Cerebellar nuclear complex (tissue), 1 donor: ENCODE measurements at regions not wholly inside any gene's neighbourhood (a gene's known extent, or its start where the extent isn't known, plus 50 kb on each side); places are given as distances from the start of the nearest gene placed in this dataset.

Source experiments
- DNase-seq, 2 experiments: peaks; one replicate each; lab custom pipeline; 2025; lab: John Stamatoyannopoulos, UW

DNA sequence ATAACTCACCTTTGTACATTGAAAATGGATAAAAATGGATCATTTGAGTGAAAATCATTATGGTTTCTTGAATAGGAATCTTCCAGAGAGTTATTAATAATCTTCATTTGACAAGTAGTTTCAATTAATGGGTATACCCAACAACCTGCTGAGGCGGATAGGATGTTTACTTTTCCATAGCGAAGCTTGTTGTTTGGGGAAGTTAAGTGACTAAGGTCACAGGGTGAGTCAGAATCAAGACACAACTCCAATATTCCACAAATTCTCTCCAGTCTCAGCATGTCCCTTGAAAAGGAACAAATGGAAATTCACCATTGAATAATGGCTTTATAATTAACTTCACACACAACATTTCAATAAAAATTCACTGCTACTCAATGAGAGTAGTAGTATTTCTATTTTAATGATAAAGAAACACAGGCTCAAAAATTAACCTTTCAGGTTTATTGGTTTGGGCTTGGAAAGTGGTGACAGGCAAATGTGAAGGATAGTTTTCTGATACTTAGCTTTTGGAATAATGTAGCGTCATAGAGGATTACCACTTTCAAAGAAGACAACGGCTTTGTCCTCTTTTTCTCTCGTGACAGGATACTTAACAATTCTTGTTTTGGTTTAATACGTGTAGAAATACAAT lies 211.3 kb downstream of the GPD2 start:
- no peak for DNase-seq

DNA sequence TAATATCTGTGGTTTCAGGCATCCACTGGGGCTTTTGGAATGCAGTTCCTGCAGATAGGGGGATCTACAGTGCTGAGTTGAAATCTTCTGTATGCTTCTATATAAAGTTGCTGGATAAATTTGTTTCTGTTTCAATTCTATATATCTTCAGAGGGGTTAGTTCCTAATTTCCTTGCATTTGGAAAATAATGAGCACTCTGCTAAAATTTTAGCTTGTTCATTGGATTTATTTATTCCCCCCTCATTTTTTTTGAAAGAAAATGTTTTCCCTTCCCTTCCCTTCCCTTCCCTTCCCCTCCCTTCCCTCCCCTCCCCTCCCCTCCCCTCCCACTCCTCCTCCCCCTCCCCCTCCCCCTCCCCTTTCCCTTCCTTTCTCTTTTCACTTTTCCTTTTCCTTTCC lies 212.3 kb downstream of the GPD2 start:
- DNase-seq = no peak

DNA sequence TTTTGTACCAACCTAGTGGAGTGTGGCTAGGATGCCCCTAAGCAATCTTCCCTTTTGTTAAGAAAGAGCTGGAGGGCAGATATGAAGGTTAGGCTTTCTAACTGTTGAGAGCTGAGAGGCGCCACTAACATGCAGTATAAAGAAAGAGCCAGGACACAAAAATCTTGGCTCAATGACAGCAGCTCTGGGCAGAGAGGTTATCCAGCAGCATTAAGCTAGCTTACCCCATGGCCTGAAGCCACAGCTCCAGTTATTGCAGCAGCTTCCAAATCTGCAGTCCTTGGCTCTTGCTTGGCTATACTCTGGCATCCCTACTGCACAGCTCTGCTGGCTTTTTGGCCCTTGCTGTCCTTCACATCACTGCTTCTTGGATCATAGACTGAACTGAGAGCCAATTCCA lies 213.4 kb downstream of the GPD2 start:
- DNase-seq = peak; percentile 26 to 28

- no peak for DNase-seq
Measured at GRCh38 chr2:156652691-156653090, 216.5 kb downstream of the GPD2 start.

- DNase-seq = no peak
Measured at GRCh38 chr2:156653675-156654074, 217.5 kb downstream of the GPD2 start.

DNA sequence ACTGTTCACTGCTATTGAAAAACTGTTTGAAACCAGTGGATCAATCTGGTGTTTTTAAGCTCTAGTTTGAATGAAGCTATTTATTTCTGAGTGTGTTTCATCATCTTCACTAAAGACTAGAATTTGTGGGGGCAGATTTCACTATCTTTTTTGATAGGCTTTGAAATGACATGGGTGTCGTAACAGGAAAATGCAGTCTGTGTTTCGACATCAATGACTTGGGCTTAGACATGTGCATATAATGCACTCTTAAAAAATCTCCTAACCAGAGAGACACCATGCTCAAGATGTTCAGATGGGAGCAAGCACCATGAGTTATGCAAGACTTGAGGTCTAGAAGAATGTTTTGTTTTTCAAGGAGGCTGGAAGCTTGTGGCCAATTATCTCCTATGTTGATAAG lies 221.6 kb downstream of the GPD2 start:
- no peak for DNase-seq

GRCh38 chr2:156659694-156660093 lies 223.5 kb downstream of the GPD2 start:
- no peak for DNase-seq

DNA sequence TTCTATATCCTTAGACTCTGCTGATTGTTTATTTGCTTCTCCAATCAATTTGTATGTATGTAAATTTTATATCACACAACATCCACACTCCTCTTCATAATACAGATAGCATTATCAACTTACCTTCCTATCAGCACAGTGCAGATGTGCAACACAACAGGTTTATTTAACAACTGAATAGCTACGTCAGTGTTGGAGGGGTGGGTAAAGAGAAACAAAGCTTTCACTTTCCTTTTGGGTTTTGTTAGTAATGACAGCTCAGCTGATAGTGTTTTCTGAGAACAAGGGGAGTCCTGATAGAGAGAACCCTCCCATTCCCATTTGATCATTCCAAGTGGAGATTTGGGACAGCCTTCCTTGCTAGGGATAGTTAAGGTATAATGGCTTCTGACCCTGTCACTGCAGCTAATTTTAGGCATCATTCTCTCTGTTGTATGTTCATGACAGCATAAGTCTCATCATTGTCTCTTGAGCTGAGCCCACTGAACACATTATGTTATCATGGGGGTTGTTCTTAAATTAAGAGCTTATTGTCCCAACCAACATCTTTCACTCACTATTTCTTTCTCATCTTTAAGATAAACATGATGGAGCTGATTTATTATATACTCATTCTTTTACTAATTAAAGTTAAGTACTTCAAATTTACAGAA lies 227.7 kb downstream of the GPD2 start:
- DNase-seq = no peak

DNA sequence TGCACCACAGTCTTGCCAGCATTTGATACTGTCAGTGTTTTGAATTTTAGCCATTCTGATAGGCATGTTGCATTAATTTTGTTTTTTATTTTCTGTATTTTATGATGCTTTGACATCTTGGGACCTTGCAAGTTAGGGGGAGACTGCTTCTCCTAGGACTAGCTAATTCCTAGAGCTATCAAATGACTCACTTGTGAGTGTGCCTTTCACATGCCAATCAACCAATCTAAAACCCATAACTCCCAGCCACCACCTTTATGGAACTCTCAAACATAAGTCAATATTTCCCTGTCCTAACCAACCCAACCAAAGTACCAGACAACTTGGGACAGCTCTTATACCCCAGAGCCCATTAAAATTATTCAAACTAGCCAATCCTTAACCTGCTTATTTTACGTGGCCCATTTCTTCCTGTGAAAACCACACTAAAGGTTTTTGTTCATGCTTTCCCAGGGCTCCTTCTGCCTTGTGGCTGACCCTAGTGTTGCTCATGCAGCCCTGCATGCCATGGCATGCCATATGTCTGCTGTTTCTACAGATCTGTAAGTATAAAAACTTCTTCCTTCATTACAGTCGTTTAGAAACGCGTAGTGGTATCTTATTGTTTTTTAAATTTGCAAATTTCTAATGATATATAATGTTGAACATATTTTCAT lies 230.1 kb downstream of the GPD2 start:
- DNase-seq = no peak

DNA sequence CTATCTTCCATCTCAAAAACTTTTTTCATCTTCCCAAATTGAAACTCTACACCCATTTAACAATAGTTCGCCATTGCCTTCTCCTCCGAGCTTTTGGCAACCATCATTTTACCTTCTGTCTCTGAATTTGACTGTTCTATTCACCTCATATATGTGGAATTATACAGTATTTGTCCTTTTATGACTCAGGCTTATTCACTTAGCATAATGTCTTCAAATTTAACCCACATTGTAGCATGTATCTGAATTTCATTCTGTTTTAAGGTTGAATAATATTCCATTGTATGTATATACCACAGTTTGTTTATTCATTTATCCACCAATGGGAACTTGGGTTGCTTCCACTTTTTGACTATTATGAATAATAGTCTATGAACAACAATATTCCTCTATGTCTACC lies 233.9 kb downstream of the GPD2 start:
- DNase-seq = no peak

DNA sequence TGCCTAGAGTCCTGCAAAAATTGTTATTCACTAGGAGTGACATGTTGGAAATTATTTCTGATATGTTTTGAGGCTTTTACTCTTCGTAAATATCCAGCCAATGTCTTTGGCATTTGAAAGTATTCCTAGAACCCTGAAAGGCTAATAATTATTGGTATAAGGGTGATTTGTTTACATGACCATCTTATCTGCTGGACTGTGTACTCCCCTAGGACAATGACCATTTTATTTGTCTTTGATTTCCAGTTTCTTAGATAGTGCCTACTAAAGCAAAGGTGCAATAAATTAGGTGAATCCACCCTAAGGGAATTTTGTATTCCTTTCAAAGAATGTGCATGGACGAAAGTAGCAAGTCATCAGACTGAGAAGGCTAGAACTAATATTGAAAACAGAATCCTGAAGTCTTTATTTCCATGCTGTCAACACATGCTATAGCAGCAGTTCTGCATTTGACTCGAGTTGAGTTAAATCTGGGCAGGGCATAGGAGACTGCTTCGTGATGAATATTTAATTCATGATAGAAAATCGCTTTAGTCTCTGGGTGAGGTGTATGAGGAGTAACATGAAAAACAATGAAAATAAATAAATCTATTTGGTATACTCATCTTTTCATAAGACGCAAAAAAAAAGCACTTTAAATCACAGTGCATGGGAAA lies 235.7 kb downstream of the GPD2 start:
- DNase-seq = no peak

DNA sequence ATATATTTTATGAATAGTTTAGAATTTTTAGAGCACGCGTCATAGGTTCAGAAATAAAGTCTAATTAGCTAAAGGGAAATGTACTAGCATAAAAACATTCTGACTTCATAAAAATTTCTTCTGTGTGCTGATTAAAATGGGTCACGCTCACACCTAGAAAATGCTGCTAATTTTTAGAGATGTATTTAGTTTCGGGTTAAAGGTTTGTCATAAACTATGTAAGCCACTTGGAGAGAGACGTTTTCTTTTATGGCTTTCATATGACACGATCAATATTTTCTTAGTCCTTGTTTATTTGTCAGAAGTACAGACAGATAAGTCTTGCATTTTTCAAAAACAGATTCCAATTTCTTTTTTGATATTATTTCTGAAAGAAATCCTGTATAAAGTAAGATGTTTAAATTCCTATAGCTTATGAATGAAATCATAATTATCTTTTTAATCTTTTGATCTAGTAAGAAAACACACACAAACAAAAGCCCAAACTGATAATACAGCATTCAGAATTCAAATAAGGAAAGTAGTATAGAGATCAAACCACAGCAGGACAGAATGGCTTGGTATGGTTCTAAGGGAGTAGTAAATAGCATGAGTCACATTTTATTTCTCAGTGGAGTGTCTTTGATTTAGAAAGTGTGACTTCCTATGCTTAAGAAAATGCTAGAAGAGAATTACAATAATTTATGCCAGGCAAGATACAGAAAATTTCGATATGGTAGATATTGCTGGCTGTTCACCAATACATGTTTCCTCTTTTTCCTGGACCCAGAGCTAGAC lies 236.6 kb downstream of the GPD2 start:
- no peak for DNase-seq

DNA sequence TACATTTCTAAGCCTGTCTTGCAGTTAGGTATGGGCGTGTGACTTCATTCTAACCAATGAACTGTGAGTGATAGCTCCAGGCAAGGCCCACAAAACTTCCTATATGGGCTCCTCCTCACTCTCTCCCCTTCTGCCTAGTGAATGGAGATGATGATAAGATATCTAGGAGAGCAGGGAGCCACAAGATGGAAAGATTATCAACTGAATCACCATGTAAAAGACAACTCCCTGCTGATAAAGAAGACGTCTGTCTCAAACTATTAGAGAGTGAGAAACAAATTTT lies 237.1 kb downstream of the GPD2 start:
- DNase-seq = no peak

- DNase-seq = no peak
Measured at GRCh38 chr2:156673981-156674380, 237.8 kb downstream of the GPD2 start.

GRCh38 chr2:156675896-156676295 lies 239.7 kb downstream of the GPD2 start:
- DNase-seq = no peak

DNA sequence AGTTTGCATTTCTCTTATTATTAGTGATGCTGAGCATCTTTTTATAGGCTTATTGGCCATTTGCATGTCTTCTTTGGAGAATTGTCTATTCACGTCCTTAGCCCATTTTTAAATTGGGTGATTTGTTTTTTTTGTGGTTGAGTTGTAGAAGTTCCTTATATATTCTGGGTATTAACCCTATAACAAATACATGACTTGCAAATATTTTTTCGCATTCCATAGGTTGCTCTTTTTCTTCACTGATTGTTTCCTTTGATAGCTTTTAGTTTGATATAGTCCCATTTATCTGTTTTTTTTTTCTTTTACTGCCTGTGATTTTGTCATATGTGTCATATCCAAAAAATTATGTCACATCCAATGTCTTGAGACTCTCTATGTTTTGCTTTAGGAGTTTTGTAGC lies 243.6 kb downstream of the GPD2 start:
- DNase-seq = no peak

GRCh38 chr2:156680266-156680665 lies 244.1 kb downstream of the GPD2 start:
- no peak for DNase-seq

DNA sequence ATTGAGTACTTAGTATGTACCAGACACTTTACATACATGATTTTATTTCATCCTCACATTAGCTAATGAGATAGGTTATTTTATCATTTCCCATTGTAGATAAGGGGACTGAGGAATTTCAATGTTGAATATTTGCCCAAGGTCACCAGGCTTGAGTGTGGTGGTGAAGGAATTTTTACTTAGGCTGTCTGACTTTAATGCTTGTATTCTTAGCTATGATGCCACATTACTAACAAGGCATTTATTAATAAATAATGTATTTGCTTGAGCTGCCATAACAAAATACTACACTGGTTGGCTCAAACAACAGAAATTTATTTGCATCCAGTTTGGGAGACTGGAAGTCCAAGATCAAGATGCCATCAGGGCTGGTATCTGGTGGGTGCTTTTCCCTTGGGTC lies 250.9 kb downstream of the GPD2 start:
- DNase-seq = no peak

- no peak for DNase-seq
Measured at GRCh38 chr2:156687715-156688114, 251.5 kb downstream of the GPD2 start.

DNA sequence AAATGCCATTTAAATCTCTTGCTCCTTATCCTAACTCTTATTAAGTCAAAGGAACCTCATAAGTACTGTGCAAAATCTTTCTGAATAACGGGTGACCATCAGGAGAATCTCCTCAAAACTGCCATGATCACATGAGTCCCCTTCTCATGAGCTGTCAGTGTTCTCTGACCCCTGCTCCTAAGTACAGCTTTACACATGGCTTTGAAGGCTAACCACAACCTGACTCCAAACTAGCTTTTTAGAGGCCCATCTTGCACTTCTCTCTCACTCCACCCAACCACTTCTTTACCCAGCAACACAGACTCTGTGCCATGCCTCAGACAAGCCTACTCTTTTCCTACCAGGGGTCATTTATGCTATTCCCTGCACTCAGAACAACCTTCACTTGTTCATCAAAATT lies 253.8 kb downstream of the GPD2 start:
- no peak for DNase-seq

DNA sequence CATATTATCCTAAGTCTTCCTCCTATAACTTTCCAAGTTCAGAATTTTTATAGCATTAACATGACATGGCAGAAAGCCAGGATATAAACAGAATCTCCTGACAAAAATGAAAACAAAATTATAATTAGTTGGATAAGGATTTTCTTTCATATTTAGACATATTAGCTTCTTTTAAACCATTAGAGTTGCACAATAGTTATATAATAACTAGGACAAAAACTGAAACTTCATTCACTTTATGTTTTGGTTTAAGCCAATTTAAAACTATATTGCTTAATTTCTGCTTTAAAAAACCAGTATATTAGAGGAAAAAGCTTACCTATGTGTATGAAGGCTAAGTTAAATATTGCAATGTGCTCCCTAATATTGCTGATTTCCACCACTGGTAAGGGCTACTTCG lies 254.8 kb downstream of the GPD2 start:
- DNase-seq = no peak

DNA sequence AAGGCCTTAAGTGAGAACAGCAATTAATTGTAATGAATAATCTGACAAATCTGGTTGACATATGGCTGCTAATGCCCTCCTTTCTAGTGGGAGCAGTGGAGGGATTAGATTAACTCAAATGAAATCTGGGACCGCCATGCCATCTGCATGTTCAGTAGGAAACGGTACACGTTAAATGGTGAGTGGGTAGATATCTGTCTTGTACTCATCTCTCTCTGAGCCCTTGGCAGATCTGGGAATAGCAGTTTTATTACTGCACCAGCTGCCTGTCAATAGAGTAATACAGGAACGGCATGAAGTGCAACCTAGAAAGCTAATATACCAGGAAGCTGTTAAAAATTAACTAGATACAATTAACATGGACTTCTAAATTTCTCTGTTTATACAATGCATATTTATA lies 258.8 kb downstream of the GPD2 start:
- no peak for DNase-seq

GRCh38 chr2:156695595-156695994 lies 259.4 kb downstream of the GPD2 start:
- no peak for DNase-seq
